ENCODE measurements at regions not wholly inside any gene's neighbourhood (a gene's known extent, or its start where the extent isn't known, plus 50 kb on each side); places are given as distances from the start of the nearest gene placed in this dataset.

- TF ChIP-seq, protein P1, sequence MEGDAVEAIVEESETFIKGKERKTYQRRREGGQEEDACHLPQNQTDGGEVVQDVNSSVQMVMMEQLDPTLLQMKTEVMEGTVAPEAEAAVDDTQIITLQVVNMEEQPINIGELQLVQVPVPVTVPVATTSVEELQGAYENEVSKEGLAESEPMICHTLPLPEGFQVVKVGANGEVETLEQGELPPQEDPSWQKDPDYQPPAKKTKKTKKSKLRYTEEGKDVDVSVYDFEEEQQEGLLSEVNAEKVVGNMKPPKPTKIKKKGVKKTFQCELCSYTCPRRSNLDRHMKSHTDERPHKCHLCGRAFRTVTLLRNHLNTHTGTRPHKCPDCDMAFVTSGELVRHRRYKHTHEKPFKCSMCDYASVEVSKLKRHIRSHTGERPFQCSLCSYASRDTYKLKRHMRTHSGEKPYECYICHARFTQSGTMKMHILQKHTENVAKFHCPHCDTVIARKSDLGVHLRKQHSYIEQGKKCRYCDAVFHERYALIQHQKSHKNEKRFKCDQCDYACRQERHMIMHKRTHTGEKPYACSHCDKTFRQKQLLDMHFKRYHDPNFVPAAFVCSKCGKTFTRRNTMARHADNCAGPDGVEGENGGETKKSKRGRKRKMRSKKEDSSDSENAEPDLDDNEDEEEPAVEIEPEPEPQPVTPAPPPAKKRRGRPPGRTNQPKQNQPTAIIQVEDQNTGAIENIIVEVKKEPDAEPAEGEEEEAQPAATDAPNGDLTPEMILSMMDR (IDR thresholded peaks at IDR 0.05): no peak
- no peak for TF ChIP-seq FOXK1 (CRISPR knock-in tag; IDR thresholded peaks at IDR 0.05)
These were observed 224.2 kb downstream of the NDUFS4 start (continued) for GRCh38 chr5:53784596-53784995.

- POLR2A ChIA-PET: no interaction called here
- Mint-ChIP-seq H3K27ac (no peak overlapping the region), H3K27me3 (ENCODE audit: low read depth) (peaks cover 3% of the 10 kb centered on the region; the same call in 1 of the 2 replicates), H3K9me3 (peaks cover 16% of the 10 kb centered on the region), H3K4me1 (peaks cover 27% of the 10 kb centered on the region), H3K36me3 (peaks cover 9% of the 10 kb centered on the region; the same call in 1 of the 2 replicates), H3K4me3 (no peak overlapping the region)
- DNase-seq (ENCODE audit: low spot score): no peak
- no peak for ATAC-seq
- TF ChIP-seq NR1H2 (CRISPR knock-in tag; IDR thresholded peaks at IDR 0.05) (no peak), SMAD4 (CRISPR knock-in tag; IDR thresholded peaks at IDR 0.05) (no peak), PRRX2 (CRISPR knock-in tag; IDR thresholded peaks at IDR 0.05) (no peak), ARID4B (CRISPR knock-in tag; IDR thresholded peaks at IDR 0.05; ENCODE audit: borderline replicate concordance) (no peak), PRDM15 (CRISPR knock-in tag; IDR thresholded peaks at IDR 0.05) (no peak), EMX1 (CRISPR knock-in tag; IDR thresholded peaks at IDR 0.05) (no peak), CBFB (CRISPR knock-in tag; IDR thresholded peaks at IDR 0.05; ENCODE audit: low read depth) (no peak), ZNF423 (CRISPR knock-in tag; IDR thresholded peaks at IDR 0.05) (no peak), NR3C1 (CRISPR knock-in tag; conservative IDR thresholded peaks at IDR 0.05; ENCODE audit: low read depth) (no peak), AR (CRISPR knock-in tag; IDR thresholded peaks at IDR 0.05) (no peak), ATF1 (CRISPR knock-in tag; IDR thresholded peaks at IDR 0.05) (no peak), ZNF671 (CRISPR knock-in tag; IDR thresholded peaks at IDR 0.05) (no peak), JAZF1 (CRISPR knock-in tag; IDR thresholded peaks at IDR 0.05) (no peak), FOXJ3 (CRISPR knock-in tag; IDR thresholded peaks at IDR 0.05; ENCODE audit: borderline replicate concordance) (no peak)
- TF ChIP-seq, protein P2, sequence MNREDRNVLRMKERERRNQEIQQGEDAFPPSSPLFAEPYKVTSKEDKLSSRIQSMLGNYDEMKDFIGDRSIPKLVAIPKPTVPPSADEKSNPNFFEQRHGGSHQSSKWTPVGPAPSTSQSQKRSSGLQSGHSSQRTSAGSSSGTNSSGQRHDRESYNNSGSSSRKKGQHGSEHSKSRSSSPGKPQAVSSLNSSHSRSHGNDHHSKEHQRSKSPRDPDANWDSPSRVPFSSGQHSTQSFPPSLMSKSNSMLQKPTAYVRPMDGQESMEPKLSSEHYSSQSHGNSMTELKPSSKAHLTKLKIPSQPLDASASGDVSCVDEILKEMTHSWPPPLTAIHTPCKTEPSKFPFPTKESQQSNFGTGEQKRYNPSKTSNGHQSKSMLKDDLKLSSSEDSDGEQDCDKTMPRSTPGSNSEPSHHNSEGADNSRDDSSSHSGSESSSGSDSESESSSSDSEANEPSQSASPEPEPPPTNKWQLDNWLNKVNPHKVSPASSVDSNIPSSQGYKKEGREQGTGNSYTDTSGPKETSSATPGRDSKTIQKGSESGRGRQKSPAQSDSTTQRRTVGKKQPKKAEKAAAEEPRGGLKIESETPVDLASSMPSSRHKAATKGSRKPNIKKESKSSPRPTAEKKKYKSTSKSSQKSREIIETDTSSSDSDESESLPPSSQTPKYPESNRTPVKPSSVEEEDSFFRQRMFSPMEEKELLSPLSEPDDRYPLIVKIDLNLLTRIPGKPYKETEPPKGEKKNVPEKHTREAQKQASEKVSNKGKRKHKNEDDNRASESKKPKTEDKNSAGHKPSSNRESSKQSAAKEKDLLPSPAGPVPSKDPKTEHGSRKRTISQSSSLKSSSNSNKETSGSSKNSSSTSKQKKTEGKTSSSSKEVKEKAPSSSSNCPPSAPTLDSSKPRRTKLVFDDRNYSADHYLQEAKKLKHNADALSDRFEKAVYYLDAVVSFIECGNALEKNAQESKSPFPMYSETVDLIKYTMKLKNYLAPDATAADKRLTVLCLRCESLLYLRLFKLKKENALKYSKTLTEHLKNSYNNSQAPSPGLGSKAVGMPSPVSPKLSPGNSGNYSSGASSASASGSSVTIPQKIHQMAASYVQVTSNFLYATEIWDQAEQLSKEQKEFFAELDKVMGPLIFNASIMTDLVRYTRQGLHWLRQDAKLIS (CRISPR knock-in tag; IDR thresholded peaks at IDR 0.05; ENCODE audit: borderline replicate concordance): no peak
- CTCF ChIA-PET: no interaction called here
These were observed 225.5 kb downstream of the NDUFS4 start for GRCh38 chr5:53785924-53786323.

Measured in WTC11 (cell line).